MCF 10A (cell line): ENCODE measurements at regions not wholly inside any gene's neighbourhood (a gene's known extent, or its start where the extent isn't known, plus 50 kb on each side); places are given as distances from the start of the nearest gene placed in this dataset.

Source experiments
- BruUV-seq: library from RNA; stranded (reverse); fragments of 400-500 nt; replicated peaks from 2 replicates; lab custom pipeline; 2021; lab: Mats Ljungman, UMichigan
- CTCF ChIA-PET: fragments of 300-600 bp; sonication (Branson Sonifier 250); formaldehyde crosslinking; extraction: SDS; loops from one replicate; lab custom pipeline; 2021; ENCODE audit warnings: antibody characterized with exemption, inconsistent platforms; lab: Yijun Ruan, JAX
- POLR2A ChIA-PET: fragments of 300-600, 350-650 bp; sonication (Branson Sonifier 250); formaldehyde crosslinking; extraction: SDS; loops from one replicate; lab custom pipeline; 2020; ENCODE audit warnings: antibody characterized with exemption, inconsistent platforms; lab: Yijun Ruan, JAX
- DNase-seq: peaks from one replicate; pipeline ENCODE4 v3.0.0-alpha.2; 2018; ENCODE audit not compliant: unreplicated experiment
- H3K27ac Mint-ChIP-seq: one replicate; pipeline ENCODE4 v1.8.0; 2022; ENCODE audit warnings: mild to moderate bottlenecking, low read depth, mixed read lengths; ENCODE audit not compliant: unreplicated experiment
- H3K27me3 Mint-ChIP-seq: one replicate; pipeline ENCODE4 v1.8.0; 2022; ENCODE audit warnings: mixed read lengths; ENCODE audit not compliant: insufficient read depth, unreplicated experiment
- H3K36me3 Mint-ChIP-seq: one replicate; pipeline ENCODE4 v1.8.0; 2022; ENCODE audit warnings: mild to moderate bottlenecking, moderate library complexity, mixed read lengths; ENCODE audit not compliant: insufficient read depth, unreplicated experiment
- H3K4me1 Mint-ChIP-seq: one replicate; pipeline ENCODE4 v1.8.0; 2022; ENCODE audit warnings: mixed read lengths; ENCODE audit not compliant: insufficient read depth, unreplicated experiment
- H3K4me3 Mint-ChIP-seq: one replicate; pipeline ENCODE4 v1.8.0; 2022; ENCODE audit warnings: mild to moderate bottlenecking, moderate library complexity, mixed read lengths; ENCODE audit not compliant: unreplicated experiment
- H3K9me3 Mint-ChIP-seq: one replicate; pipeline ENCODE4 v1.8.0; 2022; ENCODE audit warnings: mixed read lengths; ENCODE audit not compliant: unreplicated experiment
- CTCF ChIP-seq: fragments of 200-600 bp; IDR thresholded peaks from one replicate; pipeline ENCODE4 v1.8.0; 2022; ENCODE audit warnings: antibody characterized with exemption, mild to moderate bottlenecking; ENCODE audit not compliant: unreplicated experiment
- intact Hi-C: fragments of 100-400 bp; cut with micrococcal nuclease; formaldehyde crosslinking; loops from 2 replicates; pipeline ENCODE4 v1.14.1; 2022

- intact Hi-C loops = no loop called here
- no peaks in the 10 kb centered on the region for H3K9me3 Mint-ChIP-seq
- H3K4me1 Mint-ChIP-seq = no peaks in the 10 kb centered on the region
- TF ChIP-seq CTCF = no peak
- no peaks in the 10 kb centered on the region for H3K27me3 Mint-ChIP-seq
- no peak for DNase-seq
- no peak overlapping the region for H3K4me3 Mint-ChIP-seq
- CTCF ChIA-PET = no interaction called here
- H3K27ac Mint-ChIP-seq = no peak overlapping the region
- no TSS peak for BruUV-seq
- no peaks in the 10 kb centered on the region for H3K36me3 Mint-ChIP-seq
- POLR2A ChIA-PET = interaction anchor here (0.6 kb wide), 1 partner anchor 1872 kb away, joined by 3 read pairs; no protein-coding TSS in a partner anchor
Measured at GRCh38 chr3:17982211-17982880, 239.9 kb upstream of the TBC1D5 start.

DNA sequence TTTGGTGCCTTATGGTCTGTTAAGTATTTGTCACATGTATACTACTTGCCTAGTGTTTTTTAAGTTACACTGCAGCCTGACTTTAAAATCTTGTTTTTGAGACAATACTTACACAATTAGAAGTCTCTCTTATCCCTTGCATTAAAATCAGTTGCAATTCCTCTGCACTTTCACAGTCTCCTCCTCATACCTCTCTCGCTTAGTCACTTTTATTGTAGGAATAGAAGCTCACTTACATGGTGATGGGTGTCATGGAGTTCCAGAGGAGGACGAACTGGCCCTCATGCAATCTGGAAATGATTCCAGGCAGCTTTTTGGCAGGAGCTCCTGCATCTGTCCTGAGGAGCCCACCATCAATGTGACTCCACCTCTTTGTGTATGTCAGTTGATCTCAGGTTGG lies 238.4 kb upstream of the TBC1D5 start:
- POLR2A ChIA-PET = interaction anchor here (0.8 kb wide), 1 partner anchor 8 kb away, joined by 3 read pairs; no protein-coding TSS in a partner anchor

GRCh38 chr3:17979911-17980310 lies 237.5 kb upstream of the TBC1D5 start:
- Mint-ChIP-seq H3K4me1 (no peaks in the 10 kb centered on the region), H3K27me3 (no peaks in the 10 kb centered on the region), H3K9me3 (no peaks in the 10 kb centered on the region), H3K36me3 (no peaks in the 10 kb centered on the region), H3K4me3 (no peak overlapping the region), H3K27ac (no peak overlapping the region)
- no peak for DNase-seq
- no TSS peak for BruUV-seq
- ChIA-PET POLR2A (no interaction called here), CTCF (interaction anchor here (0.5 to 0.9 kb wide), 3 partner anchors 18 to 754 kb away, joined by 3 read pairs; no protein-coding TSS in a partner anchor)
- no peak for TF ChIP-seq CTCF
- intact Hi-C loops = no loop called here

More for the DNA sequence above, 238.4 kb upstream of the TBC1D5 start:
- H3K27me3 Mint-ChIP-seq = no peaks in the 10 kb centered on the region
- CTCF ChIA-PET = interaction anchor here (0.6 kb wide), 1 partner anchor 855 kb away, joined by 4 read pairs; no protein-coding TSS in a partner anchor
- TF ChIP-seq CTCF = no peak
- DNase-seq = no peak
- BruUV-seq = no TSS peak
- H3K27ac Mint-ChIP-seq = no peak overlapping the region
- intact Hi-C loops = no loop called here
- no peak overlapping the region for H3K4me3 Mint-ChIP-seq
- no peaks in the 10 kb centered on the region for H3K36me3 Mint-ChIP-seq
- H3K9me3 Mint-ChIP-seq = no peaks in the 10 kb centered on the region
- no peaks in the 10 kb centered on the region for H3K4me1 Mint-ChIP-seq

DNA sequence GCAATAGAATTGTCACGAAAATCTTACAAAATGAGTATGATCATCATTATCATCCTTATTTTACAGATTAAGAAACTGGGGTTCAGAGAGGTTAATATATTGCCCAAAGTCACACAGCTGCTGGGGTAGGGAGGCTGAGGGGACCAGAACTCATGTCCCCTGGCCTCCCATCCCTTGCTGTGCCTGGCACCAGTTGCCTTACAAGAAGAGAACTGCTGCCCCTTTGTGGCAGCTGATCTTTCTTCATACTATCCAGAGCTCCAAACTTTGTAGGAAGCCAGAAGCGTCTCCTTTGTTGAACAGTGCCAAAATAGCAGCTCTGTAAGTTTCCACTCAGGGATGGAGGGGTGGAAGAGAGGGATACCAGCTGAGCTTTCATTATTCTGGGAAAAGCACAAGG lies 236.8 kb upstream of the TBC1D5 start:
- CTCF ChIA-PET = interaction anchor here (0.5 to 0.7 kb wide), 3 partner anchors 13 to 532 kb away, joined by 3 to 4 read pairs (median 4); no protein-coding TSS in a partner anchor
- no peaks in the 10 kb centered on the region for H3K36me3 Mint-ChIP-seq
- H3K27ac Mint-ChIP-seq = no peak overlapping the region
- POLR2A ChIA-PET = no interaction called here
- H3K27me3 Mint-ChIP-seq = no peaks in the 10 kb centered on the region
- intact Hi-C loops = no loop called here
- DNase-seq = peak; percentile 11
- H3K4me1 Mint-ChIP-seq = no peaks in the 10 kb centered on the region
- BruUV-seq = no TSS peak
- no peaks in the 10 kb centered on the region for H3K9me3 Mint-ChIP-seq
- no peak for TF ChIP-seq CTCF
- H3K4me3 Mint-ChIP-seq = no peak overlapping the region
